Fibroblast of skin of abdomen (primary cell): ENCODE measurements at regions not wholly inside any gene's neighbourhood (a gene's known extent, or its start where the extent isn't known, plus 50 kb on each side); places are given as distances from the start of the nearest gene placed in this dataset.
A peak's percentile ranks its signal among the peaks of the same experiment; 100 is the strongest.

Experiments
- DNase-seq: peaks from one replicate; pipeline ENCODE4 v3.0.0-alpha.2; 2013

GRCh38 chr5:173463207-173463606, 135.0 kb upstream of the STC2 start:
- no peak for DNase-seq

- DNase-seq = peak; percentile 56
Measured at GRCh38 chr5:173458828-173459609, 130.8 kb upstream of the STC2 start.

GRCh38 chr5:173457482-173457881, 129.3 kb upstream of the STC2 start:
- DNase-seq = no peak

DNA sequence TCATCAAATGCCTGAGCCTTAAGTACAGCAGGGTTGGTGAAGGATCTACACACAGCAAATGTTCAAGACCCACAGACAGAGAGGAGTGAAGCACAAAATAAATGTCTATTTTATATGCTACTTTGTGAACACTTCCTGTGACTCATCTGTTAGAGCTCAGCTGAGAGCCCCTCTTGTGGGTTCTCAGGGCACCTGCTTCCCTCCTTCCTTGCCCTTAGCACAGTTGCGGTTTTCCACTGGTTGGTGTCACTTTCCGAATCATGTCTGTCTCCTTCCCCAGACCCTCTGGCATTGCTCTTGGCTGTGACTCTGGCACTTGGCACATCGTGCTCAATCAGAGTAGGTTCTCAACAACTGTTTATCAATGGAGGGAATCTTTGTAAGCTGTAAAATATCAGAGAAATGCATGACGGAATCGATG, 128.5 kb upstream of the STC2 start:
- peak; percentile 40 for DNase-seq

GRCh38 chr5:173456181-173456580, 128.0 kb upstream of the STC2 start:
- no peak for DNase-seq

DNA sequence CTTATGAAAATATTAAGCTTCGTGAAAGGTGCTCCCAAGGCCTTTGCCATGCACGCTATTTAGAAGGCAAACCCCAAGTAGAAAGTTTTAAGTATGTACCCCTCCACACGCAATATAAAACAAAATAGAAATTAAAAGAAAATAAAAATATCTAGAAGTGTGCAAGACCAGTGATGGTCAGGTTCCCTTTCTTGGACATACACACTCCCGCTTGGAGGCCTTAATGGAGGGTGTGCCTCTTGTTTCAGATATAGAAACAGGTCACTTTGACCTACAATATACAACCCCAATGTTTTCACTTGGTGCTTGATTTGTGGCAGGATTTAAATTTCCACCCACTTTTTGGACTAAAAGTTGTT, 127.4 kb upstream of the STC2 start:
- no peak for DNase-seq

- DNase-seq = peak; percentile 98
Measured at GRCh38 chr5:173454736-173455598, 126.8 kb upstream of the STC2 start.

GRCh38 chr5:173454361-173454735, 126.1 kb upstream of the STC2 start:
- DNase-seq = peak; percentile 36

GRCh38 chr5:173453167-173453566, 125.0 kb upstream of the STC2 start:
- DNase-seq = no peak

DNA sequence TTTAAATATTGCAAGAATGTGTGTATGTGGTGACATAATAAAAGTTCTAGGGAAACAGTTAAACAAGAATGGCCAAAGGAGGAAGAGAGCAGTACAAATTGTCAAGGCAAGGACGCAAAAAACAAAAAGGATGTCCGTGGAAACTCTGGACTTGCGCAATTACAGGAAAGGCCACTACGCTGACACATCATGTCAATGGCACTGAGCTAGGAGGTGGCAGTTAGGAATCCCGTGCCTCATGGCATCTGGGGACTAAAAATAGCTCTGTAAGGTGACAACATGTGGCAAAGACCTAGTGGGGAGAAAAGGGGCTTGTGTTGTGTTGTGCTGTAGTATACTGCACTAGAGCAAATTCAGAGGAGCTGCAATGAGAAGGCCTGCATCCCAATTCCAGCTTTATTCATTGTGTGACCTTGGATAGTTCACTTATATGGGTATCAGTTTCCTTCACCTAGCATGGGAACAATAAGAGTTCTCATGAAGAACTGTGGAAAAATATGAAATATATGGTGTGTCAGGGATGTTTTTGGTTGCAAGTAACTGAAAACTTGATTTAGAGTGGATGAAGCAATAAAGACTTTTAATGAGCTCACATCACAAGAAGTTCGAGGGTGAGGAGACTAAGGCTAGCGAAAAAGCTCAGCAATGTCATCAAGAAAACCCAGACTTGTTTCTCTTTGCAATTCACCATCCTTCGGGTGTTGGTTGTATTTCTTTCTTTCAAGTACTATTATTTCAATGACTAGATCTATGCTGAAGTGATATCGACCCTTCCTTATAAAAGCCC, 124.1 kb upstream of the STC2 start:
- DNase-seq = peak; percentile 29

DNA sequence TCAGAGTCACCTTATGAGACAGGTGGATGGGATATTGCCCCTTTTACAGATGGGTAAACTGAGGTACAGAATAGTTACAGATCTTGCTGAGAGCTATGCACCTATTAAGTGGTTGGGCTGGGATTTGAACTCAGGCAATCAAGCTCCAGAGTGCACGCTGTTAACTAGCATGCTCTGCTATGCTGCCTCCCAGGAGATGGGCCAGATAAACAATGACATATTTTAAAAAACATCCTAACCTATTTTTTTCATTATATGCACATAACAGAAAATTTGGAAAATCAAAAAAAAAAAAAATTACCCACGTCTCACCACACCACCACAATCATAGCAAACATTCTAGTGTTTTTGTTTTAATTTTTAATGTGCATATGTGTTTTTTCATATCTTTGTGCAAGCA, 123.4 kb upstream of the STC2 start:
- DNase-seq = no peak

- peak; percentile 9 for DNase-seq
Measured at GRCh38 chr5:173451031-173451430, 122.8 kb upstream of the STC2 start.

DNA sequence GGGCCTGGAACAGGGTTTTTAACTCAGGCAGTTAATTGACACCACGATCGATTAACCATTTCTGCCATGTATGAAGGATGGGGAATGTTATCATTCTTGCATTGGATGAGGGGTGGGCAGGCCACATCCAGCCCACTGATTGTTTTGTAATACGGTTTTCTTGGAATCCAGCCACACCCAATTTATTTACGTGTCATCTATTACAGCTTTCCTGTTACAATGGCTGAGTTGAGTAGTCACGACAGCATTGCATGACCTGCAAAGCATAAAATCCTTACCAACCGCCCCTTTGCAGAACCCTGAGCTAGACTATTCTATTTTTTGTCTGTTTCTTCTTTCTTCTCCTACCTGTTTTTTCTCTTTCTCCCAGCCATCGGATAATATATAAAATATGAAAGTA, 122.0 kb upstream of the STC2 start:
- DNase-seq = no peak

DNA sequence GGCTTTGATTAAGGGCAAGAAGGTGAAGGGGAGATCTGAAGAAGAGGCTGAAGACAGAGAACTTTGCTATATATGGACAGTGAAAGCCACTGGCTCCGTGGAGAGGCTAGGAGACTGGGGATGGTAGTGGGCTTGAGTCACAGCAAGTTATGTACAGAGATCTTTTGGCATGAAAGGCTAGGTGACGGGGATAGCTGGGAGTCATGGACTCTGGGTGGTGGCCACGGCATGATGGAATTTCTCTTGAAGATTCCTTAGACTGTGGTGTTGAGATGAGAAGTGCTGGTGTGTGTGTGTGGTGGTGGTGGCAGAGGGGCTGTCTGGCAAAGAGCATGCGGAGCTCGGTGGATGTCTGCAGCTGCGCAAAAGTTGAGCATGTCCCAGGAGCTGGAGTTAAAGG, 120.6 kb upstream of the STC2 start:
- no peak for DNase-seq

DNA sequence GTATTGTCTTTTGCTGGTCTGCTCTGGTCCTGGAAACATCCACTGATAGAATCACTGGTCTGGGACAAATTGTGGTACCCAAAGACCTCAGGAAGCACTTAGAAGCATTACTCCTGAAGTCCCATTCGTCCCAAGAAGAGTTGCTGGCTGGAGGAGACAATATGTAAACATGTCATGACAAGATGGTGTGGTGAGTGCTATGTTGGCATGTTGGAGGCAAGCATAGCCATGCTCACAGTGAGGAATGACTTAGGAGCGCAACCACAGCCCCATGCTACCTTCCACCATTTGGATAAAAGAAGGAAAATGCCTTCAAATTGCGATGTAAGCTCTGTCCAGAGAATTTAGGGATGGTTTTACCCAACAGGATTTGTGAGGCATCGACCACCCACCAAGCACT, 115.8 kb upstream of the STC2 start:
- no peak for DNase-seq

DNA sequence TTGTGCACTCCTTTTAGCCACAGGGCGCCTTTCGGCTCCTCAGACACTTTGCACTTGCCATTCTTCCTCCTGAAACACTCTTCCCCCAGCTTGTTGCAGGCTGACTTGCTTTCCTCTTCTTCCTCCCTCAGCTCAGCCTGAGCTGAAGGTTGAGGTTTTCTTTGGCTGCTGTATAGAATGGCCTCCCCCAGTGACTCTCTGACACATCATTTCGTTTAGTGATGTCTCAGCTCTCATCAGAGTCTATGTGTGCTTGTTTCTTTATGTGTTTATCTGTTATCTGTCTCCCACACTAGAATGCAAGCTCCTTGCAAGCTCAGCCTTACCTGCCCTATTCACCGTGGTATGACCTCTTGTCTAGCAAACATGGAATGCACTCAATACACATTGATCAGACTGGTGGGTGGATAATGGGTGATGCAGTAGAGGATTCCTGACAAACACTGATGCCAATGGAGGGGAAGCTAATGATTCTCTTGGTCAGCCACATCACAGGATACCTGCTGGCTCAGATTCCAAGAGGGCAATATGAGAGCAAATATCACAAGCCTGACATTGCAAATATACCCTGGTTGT, 112.9 kb upstream of the STC2 start:
- no peak for DNase-seq

DNA sequence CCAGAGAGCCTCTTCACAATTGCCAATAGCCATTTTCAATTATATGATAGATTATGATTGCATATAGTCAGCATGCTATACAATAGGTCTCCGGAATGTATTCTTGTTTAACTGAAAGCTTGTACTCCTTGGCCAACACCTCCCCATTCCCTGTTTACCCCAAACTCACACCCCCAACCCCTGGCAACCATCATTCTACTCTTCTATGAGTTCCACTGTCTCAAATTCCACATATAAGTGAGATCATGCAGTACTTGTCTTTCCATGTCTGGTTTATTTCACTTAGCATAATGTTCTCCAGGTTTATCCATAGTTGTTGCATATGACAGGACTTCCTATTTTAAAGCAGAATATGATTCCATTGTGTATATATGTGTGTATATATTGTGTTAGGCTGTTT, 110.7 kb upstream of the STC2 start:
- DNase-seq = no peak

- no peak for DNase-seq
Measured at GRCh38 chr5:173435447-173435846, 107.2 kb upstream of the STC2 start.

DNA sequence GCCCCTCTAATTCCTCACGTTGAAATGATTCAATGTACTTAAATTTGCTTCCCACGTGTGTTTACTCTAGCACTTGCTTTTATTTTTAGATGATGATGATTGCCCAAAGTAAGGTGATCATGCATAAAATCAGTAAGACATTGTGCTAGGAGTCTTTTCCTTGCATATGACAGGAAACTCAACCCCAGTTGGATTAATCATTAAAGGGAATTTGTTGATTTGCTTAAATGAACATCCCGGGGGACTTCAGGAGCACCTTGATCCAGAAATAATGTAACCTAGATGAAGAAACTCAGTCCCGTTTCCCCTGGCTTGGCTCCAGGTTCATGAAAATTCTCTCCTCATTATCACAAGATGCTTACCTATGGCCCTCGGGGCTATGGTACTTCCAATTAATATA, 106.1 kb upstream of the STC2 start:
- no peak for DNase-seq

- DNase-seq = no peak
Measured at GRCh38 chr5:173430394-173430793, 102.2 kb upstream of the STC2 start.

- peak; percentile 12 for DNase-seq
Measured at GRCh38 chr5:173429489-173430150, 101.4 kb upstream of the STC2 start.

DNA sequence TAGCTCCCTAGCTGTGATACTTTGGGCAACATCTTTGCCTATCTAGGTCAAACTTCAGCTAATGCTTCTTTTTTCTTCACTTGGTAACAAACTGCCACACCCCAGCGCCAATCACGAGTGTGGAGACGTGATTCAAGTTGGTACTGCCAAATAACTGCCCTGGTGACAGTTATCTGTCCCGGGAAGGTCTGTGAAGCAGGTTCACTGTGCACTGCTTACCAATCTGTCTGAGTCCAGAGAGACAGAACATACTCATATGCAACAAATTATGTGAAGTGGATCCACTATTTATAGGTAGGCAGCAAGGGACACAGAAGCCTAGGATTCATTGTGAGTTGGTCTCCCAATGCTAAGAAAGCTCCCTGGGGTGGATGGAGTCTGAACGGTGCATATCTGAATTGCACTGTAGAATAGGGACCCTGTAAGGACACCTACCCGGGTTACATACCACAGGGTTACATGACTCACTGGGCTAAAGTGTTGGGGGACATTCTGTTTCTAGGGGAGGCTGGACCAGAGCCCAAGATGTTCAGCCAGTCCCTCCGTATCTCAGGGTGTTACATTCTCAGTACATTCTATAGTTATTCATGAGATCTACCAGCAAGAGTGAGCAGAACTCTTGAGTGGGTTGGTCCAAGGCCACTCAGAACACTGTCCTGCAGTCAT, 95.4 kb upstream of the STC2 start:
- no peak for DNase-seq
